ENCODE measurements at regions not wholly inside any gene's neighbourhood (a gene's known extent, or its start where the extent isn't known, plus 50 kb on each side); places are given as distances from the start of the nearest gene placed in this dataset.
"Not testable (repeated sequence)": the region's sequence is repeated elsewhere in the genome, so short reads cannot be mapped to it uniquely, and the experiment has no call there.

DNA sequence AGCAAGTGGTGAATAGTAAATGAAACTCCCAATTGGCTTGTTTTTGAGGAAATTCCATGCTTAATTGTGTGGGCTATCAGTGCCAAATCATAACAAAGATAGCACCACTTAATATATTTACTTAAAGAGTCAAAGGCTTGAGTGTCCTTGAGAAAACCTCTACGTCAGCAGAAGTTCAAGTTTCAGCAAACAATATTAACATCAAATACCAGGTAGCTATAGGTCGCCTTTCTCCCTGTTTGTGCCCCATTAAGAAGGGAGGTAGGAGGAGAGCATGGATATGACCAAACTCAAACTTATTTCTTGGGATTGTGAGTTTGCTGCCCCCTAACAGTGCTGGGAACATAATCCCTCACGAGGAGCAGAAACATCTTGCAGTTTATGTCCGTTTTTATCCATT, 105.6 kb upstream of the SYN3 start:
- Histone ChIP-seq H3K4me1 (no peaks in the 10 kb centered on the region), H3K36me3 (no peaks in the 10 kb centered on the region), H3K9me3 (no peaks in the 10 kb centered on the region), H3K4me3 (no peak overlapping the region), H3K27me3 (no peaks in the 10 kb centered on the region), H3K27ac (no peak overlapping the region)
- intact Hi-C loops (cut with DNase I), result no loop called here
- TF ChIP-seq POLR2A (IDR thresholded peaks at IDR 0.05), result no peak
- TF ChIP-seq, protein P1, sequence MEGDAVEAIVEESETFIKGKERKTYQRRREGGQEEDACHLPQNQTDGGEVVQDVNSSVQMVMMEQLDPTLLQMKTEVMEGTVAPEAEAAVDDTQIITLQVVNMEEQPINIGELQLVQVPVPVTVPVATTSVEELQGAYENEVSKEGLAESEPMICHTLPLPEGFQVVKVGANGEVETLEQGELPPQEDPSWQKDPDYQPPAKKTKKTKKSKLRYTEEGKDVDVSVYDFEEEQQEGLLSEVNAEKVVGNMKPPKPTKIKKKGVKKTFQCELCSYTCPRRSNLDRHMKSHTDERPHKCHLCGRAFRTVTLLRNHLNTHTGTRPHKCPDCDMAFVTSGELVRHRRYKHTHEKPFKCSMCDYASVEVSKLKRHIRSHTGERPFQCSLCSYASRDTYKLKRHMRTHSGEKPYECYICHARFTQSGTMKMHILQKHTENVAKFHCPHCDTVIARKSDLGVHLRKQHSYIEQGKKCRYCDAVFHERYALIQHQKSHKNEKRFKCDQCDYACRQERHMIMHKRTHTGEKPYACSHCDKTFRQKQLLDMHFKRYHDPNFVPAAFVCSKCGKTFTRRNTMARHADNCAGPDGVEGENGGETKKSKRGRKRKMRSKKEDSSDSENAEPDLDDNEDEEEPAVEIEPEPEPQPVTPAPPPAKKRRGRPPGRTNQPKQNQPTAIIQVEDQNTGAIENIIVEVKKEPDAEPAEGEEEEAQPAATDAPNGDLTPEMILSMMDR (IDR thresholded peaks at IDR 0.05), result no peak
- no peak for TF ChIP-seq POLR2AphosphoS5 (IDR thresholded peaks at IDR 0.05; ENCODE audit: insufficient read depth in 1 of 2, low read depth in 1 of 2)
- no peak for DNase-seq (ENCODE audit: extremely low spot score in 2 of 2)

DNA sequence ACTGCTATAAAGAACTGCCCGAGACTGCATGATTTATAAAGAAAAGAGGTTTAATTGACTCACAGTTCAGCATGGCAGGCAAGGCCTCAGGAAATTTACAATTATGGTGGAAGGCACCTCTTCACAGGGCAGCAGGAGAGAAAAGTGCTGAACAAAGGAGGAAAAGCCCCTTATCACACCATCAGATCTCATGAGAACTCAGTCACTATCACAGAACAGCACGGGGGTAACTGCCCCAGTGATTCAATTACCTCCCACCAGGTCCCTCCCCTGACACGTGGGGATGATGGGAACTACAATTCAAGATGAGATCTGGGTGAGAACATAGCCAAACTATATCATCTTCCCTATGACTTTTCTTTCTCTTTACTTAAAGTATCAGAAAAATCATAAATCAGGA, 104.0 kb upstream of the SYN3 start:
- Histone ChIP-seq H3K27me3 (no peaks in the 10 kb centered on the region), H3K9me3 (no peaks in the 10 kb centered on the region), H3K4me3 (no peak overlapping the region), H3K36me3 (no peaks in the 10 kb centered on the region), H3K27ac (no peak overlapping the region), H3K4me1 (no peaks in the 10 kb centered on the region)
- no peak for TF ChIP-seq POLR2AphosphoS5 (IDR thresholded peaks at IDR 0.05; ENCODE audit: insufficient read depth in 1 of 2, low read depth in 1 of 2)
- no peak for TF ChIP-seq POLR2A (IDR thresholded peaks at IDR 0.05)
- TF ChIP-seq, protein P1 (IDR thresholded peaks at IDR 0.05), result no peak
- intact Hi-C loops (cut with DNase I), result no loop called here
- DNase-seq (ENCODE audit: extremely low spot score in 2 of 2), result no peak

DNA sequence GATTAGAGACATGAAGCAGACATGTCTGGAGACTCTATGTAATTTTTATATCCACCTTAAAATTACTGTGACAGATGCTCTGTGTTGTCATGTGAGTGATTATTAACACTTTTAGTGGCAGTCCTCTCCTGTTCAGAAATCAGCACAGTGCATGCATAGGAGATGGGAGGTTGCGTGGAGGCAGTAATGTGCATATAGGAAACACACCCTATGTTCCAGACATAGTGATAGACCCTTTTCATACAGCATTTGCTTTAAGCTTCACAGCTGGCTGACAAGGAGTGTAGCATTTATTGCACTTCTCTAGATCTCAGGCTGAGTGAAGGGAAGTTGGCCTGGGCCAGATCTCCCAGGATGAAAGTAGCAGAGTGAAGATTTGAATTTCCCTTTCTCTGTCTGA, 102.3 kb upstream of the SYN3 start:
- intact Hi-C loops (cut with DNase I), result no loop called here
- Histone ChIP-seq H3K4me3 (no peak overlapping the region), H3K9me3 (no peaks in the 10 kb centered on the region), H3K4me1 (no peaks in the 10 kb centered on the region), H3K36me3 (no peaks in the 10 kb centered on the region), H3K27me3 (no peaks in the 10 kb centered on the region), H3K27ac (no peak overlapping the region)
- DNase-seq (ENCODE audit: extremely low spot score in 2 of 2), result no peak
- TF ChIP-seq POLR2A (IDR thresholded peaks at IDR 0.05) (no peak), POLR2AphosphoS5 (IDR thresholded peaks at IDR 0.05; ENCODE audit: insufficient read depth in 1 of 2, low read depth in 1 of 2) (no peak)

DNA sequence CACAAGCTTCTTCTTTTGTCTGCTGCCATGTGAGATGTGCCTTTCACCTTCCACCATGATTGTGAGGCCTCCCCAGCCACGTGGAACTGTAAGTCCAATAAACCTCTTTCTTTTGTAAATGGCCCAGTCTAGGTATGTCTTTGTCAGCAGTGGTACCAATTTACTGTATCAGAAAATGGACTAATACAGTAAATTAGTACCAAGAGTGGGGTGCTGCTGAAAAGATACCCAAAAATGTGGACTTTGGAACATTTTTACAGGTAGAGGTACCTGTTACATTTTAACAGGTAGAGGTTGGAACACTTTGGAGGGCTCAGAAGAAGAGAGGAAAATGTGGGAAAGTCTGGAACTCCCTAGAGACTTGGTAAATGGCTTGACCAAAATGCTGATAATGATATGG, 96.8 kb upstream of the SYN3 start:
- H3K9me3 ChIP-seq; H3K4me1 ChIP-seq; DNase-seq (ENCODE audit: extremely low spot score in 2 of 2); H3K27ac ChIP-seq; intact Hi-C loops (cut with DNase I); H3K36me3 ChIP-seq; H3K27me3 ChIP-seq; H3K4me3 ChIP-seq: not testable (repeated sequence)

DNA sequence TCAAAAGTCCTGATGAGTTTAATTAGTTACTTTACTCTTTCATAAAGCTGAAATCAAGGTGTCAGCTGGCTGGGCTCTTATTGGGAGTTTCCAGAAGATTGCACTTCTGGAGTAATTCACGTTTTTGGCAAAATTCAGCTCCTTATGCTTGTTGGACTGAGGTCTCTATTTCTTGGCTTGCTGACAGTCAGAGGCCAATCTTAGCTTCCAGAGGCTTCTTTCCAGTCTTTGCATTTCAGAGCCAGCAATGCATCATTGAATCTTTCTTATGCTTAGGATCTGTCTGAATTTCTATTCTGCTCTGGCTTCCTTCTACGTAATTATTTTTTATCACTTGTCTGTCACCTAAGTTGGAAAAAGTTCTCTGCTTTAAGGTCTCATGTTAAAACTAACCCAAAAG, 91.4 kb upstream of the SYN3 start:
- no peak overlapping the region for H3K27ac ChIP-seq
- H3K4me1 ChIP-seq, result no peaks in the 10 kb centered on the region
- H3K4me3 ChIP-seq, result no peak overlapping the region
- intact Hi-C loops (cut with DNase I), result no loop called here
- no peaks in the 10 kb centered on the region for H3K36me3 ChIP-seq
- no peaks in the 10 kb centered on the region for H3K9me3 ChIP-seq
- TF ChIP-seq, protein P1 (IDR thresholded peaks at IDR 0.05), result no peak
- no peak for TF ChIP-seq POLR2A (IDR thresholded peaks at IDR 0.05)
- no peak for TF ChIP-seq POLR2AphosphoS5 (IDR thresholded peaks at IDR 0.05; ENCODE audit: insufficient read depth in 1 of 2, low read depth in 1 of 2)
- no peak for DNase-seq (ENCODE audit: extremely low spot score in 2 of 2)
- H3K27me3 ChIP-seq, result no peaks in the 10 kb centered on the region

DNA sequence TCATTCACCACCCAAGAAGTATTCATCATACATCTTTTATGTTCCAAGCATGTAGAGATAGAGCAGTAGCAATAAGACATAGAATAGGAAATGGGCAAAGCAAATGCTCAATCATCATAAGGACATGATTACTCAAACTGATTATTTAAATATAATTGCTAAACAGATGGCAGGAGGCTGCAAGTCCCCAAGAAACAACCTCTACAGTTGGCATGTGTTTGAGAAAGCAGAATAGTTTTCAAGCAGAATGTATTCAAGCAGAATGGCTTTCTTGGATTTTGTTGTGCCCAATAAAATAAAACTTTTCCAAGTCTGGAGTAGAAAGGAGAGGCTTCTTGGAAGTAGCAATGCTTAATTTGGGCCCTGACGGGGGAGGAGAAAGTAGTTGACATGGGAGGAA, 86.5 kb upstream of the SYN3 start:
- no peak for DNase-seq (ENCODE audit: extremely low spot score in 2 of 2)
- intact Hi-C loops (cut with DNase I), result no loop called here
- no peaks in the 10 kb centered on the region for H3K36me3 ChIP-seq
- H3K9me3 ChIP-seq, result no peaks in the 10 kb centered on the region
- no peaks in the 10 kb centered on the region for H3K4me1 ChIP-seq
- no peaks in the 10 kb centered on the region for H3K27me3 ChIP-seq
- no peak overlapping the region for H3K27ac ChIP-seq
- no peak for TF ChIP-seq POLR2A (IDR thresholded peaks at IDR 0.05)
- no peak for TF ChIP-seq POLR2AphosphoS5 (IDR thresholded peaks at IDR 0.05; ENCODE audit: insufficient read depth in 1 of 2, low read depth in 1 of 2)
- TF ChIP-seq, protein P1 (IDR thresholded peaks at IDR 0.05), result no peak
- no peak overlapping the region for H3K4me3 ChIP-seq

Measured in vagina (tissue), 2 donors.